H1 (cell line): ENCODE measurements at regions not wholly inside any gene's neighbourhood (a gene's known extent, or its start where the extent isn't known, plus 50 kb on each side); places are given as distances from the start of the nearest gene placed in this dataset.
A peak's percentile ranks its signal among the peaks of the same experiment; 100 is the strongest.

Experiments
- CHD7 ChIP-seq: fragments of 300-600 bp; sonication (generic); IDR thresholded peaks from 2 replicates; pipeline ENCODE4 v1.7.1; 2012; ENCODE audit warnings: low read length, moderate library complexity, mild to moderate bottlenecking, inconsistent platforms; ENCODE audit not compliant: insufficient replicate concordance
- E2F6 ChIP-seq: IDR thresholded peaks from 2 replicates; pipeline ENCODE4 v1.6.1; 2012; ENCODE audit warnings: inconsistent platforms
- NANOG ChIP-seq: IDR thresholded peaks from 2 replicates; pipeline ENCODE4 v1.6.1; 2011; ENCODE audit warnings: low read length, low read depth, mild to moderate bottlenecking, inconsistent platforms; ENCODE audit not compliant: insufficient read depth, poor library complexity, severe bottlenecking
- POU5F1 ChIP-seq: IDR thresholded peaks from 2 replicates; pipeline ENCODE4 v1.6.1; 2011; ENCODE audit warnings: low read depth, mild to moderate bottlenecking, low read length, moderate library complexity
- RBBP5 ChIP-seq: IDR thresholded peaks from 2 replicates; pipeline ENCODE4 v1.7.1; 2012; ENCODE audit warnings: low read depth, mild to moderate bottlenecking, inconsistent platforms, low read length, moderate library complexity, borderline replicate concordance
- SP1 ChIP-seq: IDR thresholded peaks from 2 replicates; pipeline ENCODE4 v1.6.1; 2011; ENCODE audit warnings: low read depth, low read length
- TAF1 ChIP-seq: IDR thresholded peaks from 2 replicates; pipeline ENCODE4 v1.6.1; 2011; ENCODE audit warnings: mild to moderate bottlenecking, low read depth, low read length
- TEAD4 ChIP-seq: IDR thresholded peaks from 2 replicates; pipeline ENCODE4 v1.6.1; 2012; ENCODE audit warnings: low read depth, low read length, inconsistent platforms, mixed read lengths

- TF ChIP-seq CHD7 (peak; percentile 72), TEAD4 (peak; percentile 85), RBBP5 (no peak), E2F6 (peak; percentile 17; the same call in 1 of the 2 replicates), TAF1 (no peak), POU5F1 (peak; percentile 89), SP1 (peak; percentile 55; the same call in 1 of the 2 replicates), NANOG (peak; percentile 75)
These were observed 230.7 kb downstream of the NFATC2 start (continued) for GRCh38 chr20:51311636-51312479.
